H9 (cell line): ENCODE measurements at regions not wholly inside any gene's neighbourhood (a gene's known extent, or its start where the extent isn't known, plus 50 kb on each side); places are given as distances from the start of the nearest gene placed in this dataset.

Experiments used
- DNase-seq: peaks from one replicate; pipeline ENCODE4 v3.0.0-alpha.2; 2017
- H2AFZ ChIP-seq: one replicate; pipeline ENCODE4 v1.6.1; 2013; ENCODE audit warnings: mild to moderate bottlenecking, low read length, control low read depth, moderate library complexity
- H2AK5ac ChIP-seq: 2 replicates; pipeline ENCODE4 v1.6.1; 2013; ENCODE audit warnings: low read length, control low read depth, mixed read lengths; ENCODE audit not compliant: insufficient read length
- H2BK120ac ChIP-seq: one replicate; pipeline ENCODE4 v1.6.1; 2013; ENCODE audit warnings: low read depth, mild to moderate bottlenecking, low read length, control low read depth, inconsistent platforms; ENCODE audit not compliant: poor library complexity, severe bottlenecking
- H2BK12ac ChIP-seq: 2 replicates; pipeline ENCODE4 v1.6.1; 2013; ENCODE audit warnings: low read length, control low read depth, mixed read lengths, low read depth; ENCODE audit not compliant: insufficient read length
- H2BK15ac ChIP-seq: 2 replicates; pipeline ENCODE4 v1.6.1; 2013; ENCODE audit warnings: low read depth, low read length, control low read depth
- H2BK20ac ChIP-seq: one replicate; pipeline ENCODE4 v1.6.1; 2013; ENCODE audit warnings: low read depth, mild to moderate bottlenecking, low read length, control low read depth, inconsistent platforms; ENCODE audit not compliant: poor library complexity, severe bottlenecking
- H2BK5ac ChIP-seq: 2 replicates; pipeline ENCODE4 v1.6.1; 2013; ENCODE audit warnings: low read length, control low read depth, mixed read lengths; ENCODE audit not compliant: insufficient read length
- H3K14ac ChIP-seq: 2 replicates; pipeline ENCODE4 v1.6.1; 2013; ENCODE audit warnings: low read length, control low read depth; ENCODE audit not compliant: insufficient read depth
- H3K18ac ChIP-seq: 2 replicates; pipeline ENCODE4 v1.6.1; 2013; ENCODE audit warnings: low read depth, mild to moderate bottlenecking, mixed read lengths, low read length, control low read depth; ENCODE audit not compliant: insufficient read length
- H3K23ac ChIP-seq: 2 replicates; pipeline ENCODE4 v1.6.1; 2013; ENCODE audit warnings: low read length, control low read depth, mixed read lengths, low read depth; ENCODE audit not compliant: insufficient read length
- H3K23me2 ChIP-seq: 2 replicates; pipeline ENCODE4 v1.6.1; 2013; ENCODE audit warnings: low read depth, mild to moderate bottlenecking, mixed read lengths, low read length, control low read depth; ENCODE audit not compliant: insufficient read length, poor library complexity, severe bottlenecking
- H3K27ac ChIP-seq: 2 replicates; pipeline ENCODE4 v1.5.1; 2013; ENCODE audit warnings: low read length, control low read depth, mixed read lengths, low read depth; ENCODE audit not compliant: insufficient read length
- H3K27me3 ChIP-seq: 2 replicates; pipeline ENCODE4 v1.6.1; 2013; ENCODE audit warnings: low read length, control low read depth, inconsistent platforms; ENCODE audit not compliant: insufficient read depth
- H3K4ac ChIP-seq: 2 replicates; pipeline ENCODE4 v1.6.1; 2013; ENCODE audit warnings: low read depth, mild to moderate bottlenecking, control low read depth, inconsistent platforms, low read length, moderate library complexity
- H3K4me1 ChIP-seq: 2 replicates; pipeline ENCODE4 v1.6.1; 2013; ENCODE audit warnings: low read length, control low read depth, inconsistent platforms; ENCODE audit not compliant: insufficient read depth
- H3K4me2 ChIP-seq: 2 replicates; pipeline ENCODE4 v1.6.1; 2013; ENCODE audit warnings: low read length, control low read depth, mixed read lengths; ENCODE audit not compliant: insufficient read length, insufficient read depth
- H3K56ac ChIP-seq: 2 replicates; pipeline ENCODE4 v1.6.1; 2013; ENCODE audit warnings: low read depth, mild to moderate bottlenecking, mixed read lengths, low read length, control low read depth; ENCODE audit not compliant: insufficient read length
- H3K79me1 ChIP-seq: 2 replicates; pipeline ENCODE4 v1.6.1; 2013; ENCODE audit warnings: low read depth, mild to moderate bottlenecking, moderate library complexity, low read length, control low read depth, inconsistent platforms; ENCODE audit not compliant: insufficient read depth, poor library complexity, severe bottlenecking
- H3K79me2 ChIP-seq: 2 replicates; pipeline ENCODE4 v1.6.1; 2013; ENCODE audit warnings: low read length, control low read depth, inconsistent platforms; ENCODE audit not compliant: insufficient read depth
- H3K9ac ChIP-seq: 2 replicates; pipeline ENCODE4 v1.6.1; 2013; ENCODE audit warnings: low read length, control low read depth, mixed read lengths; ENCODE audit not compliant: insufficient read length; ENCODE audit errors: extremely low read depth
- H3K9me3 ChIP-seq: one replicate; pipeline ENCODE4 v1.6.1; 2013; ENCODE audit warnings: low read depth, low read length, inconsistent platforms; ENCODE audit not compliant: control insufficient read depth
- H3T11ph ChIP-seq: one replicate; pipeline ENCODE4 v1.6.1; 2013; ENCODE audit warnings: mild to moderate bottlenecking, low read length, control low read depth, inconsistent platforms
- H4K20me1 ChIP-seq: one replicate; pipeline ENCODE4 v1.6.1; 2013; ENCODE audit not compliant: control insufficient read depth, insufficient read length, insufficient read depth
- H4K5ac ChIP-seq: 2 replicates; pipeline ENCODE4 v1.6.1; 2013; ENCODE audit warnings: low read depth, mild to moderate bottlenecking, mixed read lengths, low read length, control low read depth; ENCODE audit not compliant: insufficient read length
- H4K8ac ChIP-seq: replicated peaks from 2 replicates; pipeline ENCODE4 v1.6.1; 2013; ENCODE audit warnings: low read length, control low read depth, mixed read lengths, low read depth; ENCODE audit not compliant: insufficient read length
- H4K91ac ChIP-seq: 2 replicates; pipeline ENCODE4 v1.6.1; 2013; ENCODE audit warnings: low read depth, mild to moderate bottlenecking, moderate library complexity, mixed read lengths, low read length, control low read depth; ENCODE audit not compliant: insufficient read length
- H3K27ac Mint-ChIP-seq, 3 experiments: 2 replicates in 2 of 3; 3 replicates in 1 of 3; pipeline ENCODE4 v1.8.0; 2020 to 2021; ENCODE audit warnings: mixed read lengths in 3 of 3, mild to moderate bottlenecking in 1 of 3, moderate library complexity in 1 of 3
- H3K27me3 Mint-ChIP-seq: 2 replicates; pipeline ENCODE4 v1.8.0; 2021; ENCODE audit warnings: low read depth, mild to moderate bottlenecking, moderate library complexity, mixed read lengths
- H3K36me3 Mint-ChIP-seq, 3 experiments: 2 replicates in 2 of 3; 3 replicates in 1 of 3; pipeline ENCODE4 v1.8.0; 2020 to 2021; ENCODE audit warnings: low read depth in 3 of 3, mixed read lengths in 3 of 3; ENCODE audit not compliant: insufficient read depth in 1 of 3
- H3K4me1 Mint-ChIP-seq, 2 experiments: 2 replicates each; pipeline ENCODE4 v1.8.0; 2020; ENCODE audit warnings: mixed read lengths in 2 of 2
- H3K4me3 Mint-ChIP-seq, 2 experiments: 2 replicates in 1 of 2; 3 replicates in 1 of 2; pipeline ENCODE4 v1.8.0; 2020 to 2021; ENCODE audit warnings: mild to moderate bottlenecking in 2 of 2, mixed read lengths in 2 of 2, moderate library complexity in 1 of 2
- H3K9me3 Mint-ChIP-seq, 2 experiments: 2 replicates in 1 of 2; 3 replicates in 1 of 2; pipeline ENCODE4 v1.8.0; 2020; ENCODE audit warnings: mild to moderate bottlenecking in 2 of 2, mixed read lengths in 2 of 2, moderate library complexity in 1 of 2
- WGBS: extraction: QIAGEN DNeasy Blood & Tissue Kit; methylation state at CpG from one replicate; pipeline ENCODE4 v1.1.7; 2013; ENCODE audit warnings: missing lambda C conversion rate, low lambda C conversion rate, mixed read lengths; ENCODE audit not compliant: insufficient read length; ENCODE audit errors: extremely low coverage; 5-methylcytosine and 5-hydroxymethylcytosine counted together
- TF ChIP-seq, protein P1 (sequence below): fragments of 200-600 bp; sonication (generic); conservative IDR thresholded peaks from 3 replicates; pipeline ENCODE4 v1.8.0; 2021; ENCODE audit warnings: antibody characterized with exemption, mild to moderate bottlenecking

DNA sequence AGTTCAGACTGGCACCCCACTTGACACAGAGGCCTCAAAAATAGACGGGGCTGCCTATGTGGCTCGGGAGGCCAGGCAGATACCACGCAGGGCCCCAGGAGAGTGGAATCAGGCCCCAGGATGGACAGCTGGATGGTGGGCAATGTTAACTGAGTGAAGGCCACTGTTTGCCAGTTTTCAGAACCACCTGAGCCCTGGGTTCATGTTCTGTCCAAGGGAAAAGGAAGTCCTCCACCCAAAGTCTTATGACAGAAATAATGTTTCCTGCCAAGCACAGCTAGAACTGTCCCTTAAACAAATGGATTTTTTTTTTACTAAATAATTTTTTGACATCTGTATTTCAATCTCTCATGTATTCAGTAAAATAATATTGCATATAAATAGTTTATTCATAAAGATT, 228.4 kb downstream of the KLF13 start:
- DNase-seq: no peak
- Histone ChIP-seq H4K5ac (no peak overlapping the region), H2BK15ac (no peak overlapping the region), H3K23ac (no peak overlapping the region), H3K4me2 (no peak overlapping the region), H3K79me1 (no peaks in the 10 kb centered on the region), H2BK120ac (no peak overlapping the region), H3K56ac (no peak overlapping the region), H2BK12ac (no peak overlapping the region), H3K9ac (no peak overlapping the region), H3K4me1 (no peaks in the 10 kb centered on the region), H3T11ph (no peak overlapping the region), H3K9me3 (no peaks in the 10 kb centered on the region), H4K91ac (no peak overlapping the region), H2AK5ac (no peak overlapping the region), H3K27me3 (no peaks in the 10 kb centered on the region), H4K8ac (no peak overlapping the region), H2BK20ac (no peak overlapping the region), H3K4ac (no peak overlapping the region), H4K20me1 (no peaks in the 10 kb centered on the region), H3K79me2 (no peaks in the 10 kb centered on the region), H3K27ac (no peak overlapping the region), H3K23me2 (no peaks in the 10 kb centered on the region), H2BK5ac (no peak overlapping the region), H2AFZ (no peak overlapping the region), H3K14ac (no peak overlapping the region; the same call in 1 of the 2 replicates), H3K18ac (no peak overlapping the region)
- peaks cover 6 to 9% of the 10 kb centered on the region in 2 experiments for H3K4me1 Mint-ChIP-seq
- H3K36me3 Mint-ChIP-seq: no peaks in the 10 kb centered on the region
- H3K27me3 Mint-ChIP-seq: no peaks in the 10 kb centered on the region
- H3K4me3 Mint-ChIP-seq: no peak overlapping the region
- H3K27ac Mint-ChIP-seq: no peak overlapping the region; a peak in 1 of 7 replicates
- TF ChIP-seq, protein P1, sequence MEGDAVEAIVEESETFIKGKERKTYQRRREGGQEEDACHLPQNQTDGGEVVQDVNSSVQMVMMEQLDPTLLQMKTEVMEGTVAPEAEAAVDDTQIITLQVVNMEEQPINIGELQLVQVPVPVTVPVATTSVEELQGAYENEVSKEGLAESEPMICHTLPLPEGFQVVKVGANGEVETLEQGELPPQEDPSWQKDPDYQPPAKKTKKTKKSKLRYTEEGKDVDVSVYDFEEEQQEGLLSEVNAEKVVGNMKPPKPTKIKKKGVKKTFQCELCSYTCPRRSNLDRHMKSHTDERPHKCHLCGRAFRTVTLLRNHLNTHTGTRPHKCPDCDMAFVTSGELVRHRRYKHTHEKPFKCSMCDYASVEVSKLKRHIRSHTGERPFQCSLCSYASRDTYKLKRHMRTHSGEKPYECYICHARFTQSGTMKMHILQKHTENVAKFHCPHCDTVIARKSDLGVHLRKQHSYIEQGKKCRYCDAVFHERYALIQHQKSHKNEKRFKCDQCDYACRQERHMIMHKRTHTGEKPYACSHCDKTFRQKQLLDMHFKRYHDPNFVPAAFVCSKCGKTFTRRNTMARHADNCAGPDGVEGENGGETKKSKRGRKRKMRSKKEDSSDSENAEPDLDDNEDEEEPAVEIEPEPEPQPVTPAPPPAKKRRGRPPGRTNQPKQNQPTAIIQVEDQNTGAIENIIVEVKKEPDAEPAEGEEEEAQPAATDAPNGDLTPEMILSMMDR: no peak
- no CpG with 5 or more reads among the region's 3 CpGs for WGBS
- no peaks in the 10 kb centered on the region for H3K9me3 Mint-ChIP-seq
